ENCODE measurements at regions not wholly inside any gene's neighbourhood (a gene's known extent, or its start where the extent isn't known, plus 50 kb on each side); places are given as distances from the start of the nearest gene placed in this dataset.

GRCh38 chr10:24027107-24027506 lies 181.8 kb upstream of the KIAA1217 start:
- DNase-seq, result no peak
- Histone ChIP-seq H3K4me1 (no peaks in the 10 kb centered on the region), H3K27me3 (no peaks in the 10 kb centered on the region), H3K36me3 (no peaks in the 10 kb centered on the region), H3K4me3 (no peak overlapping the region), H3K9me3 (no peaks in the 10 kb centered on the region), H3K27ac (no peak overlapping the region)
- WGBS, 5 donors, result 68 to 82% (median 78%) methylated on average over 1 of the region's 1 CpG
- TF ChIP-seq EP300 (IDR thresholded peaks at IDR 0.05) (no peak), CTCF (IDR thresholded peaks at IDR 0.05) (no peak), POLR2AphosphoS5 (IDR thresholded peaks at IDR 0.05) (no peak), POLR2A (IDR thresholded peaks at IDR 0.05) (no peak)
- intact Hi-C loops (cut with DNase I; ENCODE audit: low total_unique reads), result no loop called here

- Histone ChIP-seq H3K27ac (no peak overlapping the region), H3K36me3 (no peaks in the 10 kb centered on the region), H3K27me3 (no peaks in the 10 kb centered on the region), H3K9me3 (no peaks in the 10 kb centered on the region), H3K4me1 (no peaks in the 10 kb centered on the region), H3K4me3 (no peak overlapping the region)
- intact Hi-C loops (cut with DNase I; ENCODE audit: low total_unique reads), result no loop called here
- WGBS, 5 donors, result 42 to 53% (median 45%) methylated on average over 5 of the region's 5 CpGs
- no peak for TF ChIP-seq CTCF (IDR thresholded peaks at IDR 0.05)
- no peak for TF ChIP-seq POLR2A (IDR thresholded peaks at IDR 0.05)
- no peak for TF ChIP-seq POLR2AphosphoS5 (IDR thresholded peaks at IDR 0.05)
- no peak for TF ChIP-seq EP300 (IDR thresholded peaks at IDR 0.05)
- peak in 1 of 2 donors; percentile 49 for DNase-seq
These were observed 174.4 kb upstream of the KIAA1217 start for GRCh38 chr10:24034571-24034970.

DNA sequence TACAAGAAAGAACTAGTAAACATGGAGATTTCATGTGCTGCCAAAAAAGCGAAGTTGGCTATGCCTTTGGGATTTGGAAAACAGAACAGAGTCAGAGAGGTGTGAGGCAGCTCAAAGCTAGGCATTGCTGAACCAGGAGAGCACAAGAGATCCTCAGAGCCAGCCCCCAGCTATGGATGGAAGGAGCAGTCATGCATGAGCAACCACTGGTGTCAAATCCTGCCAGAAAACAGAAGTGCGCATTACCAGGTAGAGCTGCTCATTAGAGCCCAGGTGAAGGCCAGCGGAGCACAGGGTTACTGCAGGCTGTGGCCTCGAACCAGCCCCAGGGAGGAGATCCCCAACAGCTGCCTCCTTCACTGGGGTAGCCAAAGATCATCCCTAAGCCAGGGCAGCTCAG lies 173.2 kb upstream of the KIAA1217 start:
- intact Hi-C loops (cut with DNase I; ENCODE audit: low total_unique reads), result no loop called here
- no peaks in the 10 kb centered on the region for H3K4me1 ChIP-seq
- no peak overlapping the region for H3K27ac ChIP-seq
- H3K36me3 ChIP-seq, result no peaks in the 10 kb centered on the region
- TF ChIP-seq EP300 (IDR thresholded peaks at IDR 0.05), result no peak
- TF ChIP-seq POLR2AphosphoS5 (IDR thresholded peaks at IDR 0.05), result no peak
- TF ChIP-seq POLR2A (IDR thresholded peaks at IDR 0.05), result no peak
- TF ChIP-seq CTCF (IDR thresholded peaks at IDR 0.05), result no peak
- H3K27me3 ChIP-seq, result no peaks in the 10 kb centered on the region
- H3K4me3 ChIP-seq, result no peak overlapping the region
- no peak for DNase-seq
- 78 to 97% (median 90%) methylated on average over 4 of the region's 4 CpGs for WGBS, 5 donors
- no peaks in the 10 kb centered on the region for H3K9me3 ChIP-seq

- no peak for TF ChIP-seq CTCF (IDR thresholded peaks at IDR 0.05)
- no peak for TF ChIP-seq POLR2A (IDR thresholded peaks at IDR 0.05)
- TF ChIP-seq EP300 (IDR thresholded peaks at IDR 0.05), result no peak
- TF ChIP-seq POLR2AphosphoS5 (IDR thresholded peaks at IDR 0.05), result no peak
- peaks cover 0 to 14% (median 0%) of the 10 kb centered on the region in 4 donors for H3K4me1 ChIP-seq
- H3K4me3 ChIP-seq, result no peak overlapping the region
- WGBS, 5 donors, result 63 to 76% (median 71%) methylated on average over 5 of the region's 5 CpGs
- no peaks in the 10 kb centered on the region for H3K9me3 ChIP-seq
- no peak for DNase-seq
- H3K27ac ChIP-seq, result no peak overlapping the region
- peaks cover 0 to 6% (median 0%) of the 10 kb centered on the region in 3 donors for H3K27me3 ChIP-seq
- intact Hi-C loops (cut with DNase I; ENCODE audit: low total_unique reads), result no loop called here
- H3K36me3 ChIP-seq, result no peaks in the 10 kb centered on the region
These were observed 169.6 kb upstream of the KIAA1217 start for GRCh38 chr10:24039315-24039714.
